ENCODE measurements at regions not wholly inside any gene's neighbourhood (a gene's known extent, or its start where the extent isn't known, plus 50 kb on each side); places are given as distances from the start of the nearest gene placed in this dataset.

DNA sequence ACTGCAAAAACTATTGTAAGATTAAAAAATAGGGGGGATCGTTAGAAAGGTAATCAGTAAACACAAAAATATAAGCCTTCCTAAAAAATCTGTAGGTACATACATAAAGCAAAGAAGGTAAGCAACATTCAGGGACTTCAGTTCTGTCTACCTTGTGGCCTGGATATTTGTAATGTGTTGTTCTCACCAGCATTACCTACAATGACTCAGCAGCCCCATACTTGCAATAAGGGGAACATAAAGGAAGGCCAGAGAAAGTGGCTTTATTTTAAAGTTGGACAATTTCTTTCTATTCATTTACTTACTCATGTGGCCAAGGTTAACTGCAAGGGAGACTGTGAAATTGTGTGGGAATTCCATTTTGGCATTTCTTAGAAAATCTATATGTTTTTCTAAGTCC lies 277.2 kb upstream of the PREP start:
- Histone ChIP-seq H3K9ac (ENCODE audit: low read depth in 1 of 2, low read length in 2 of 2) (no peak overlapping the region), H3K27ac (ENCODE audit: low read depth in 1 of 2, low read length in 2 of 2) (no peak overlapping the region), H3K9me3 (ENCODE audit: control insufficient read depth in 4 of 4, low read length in 3 of 4) (no peaks in the 10 kb centered on the region), H3K27me3 (ENCODE audit: control insufficient read depth in 4 of 4, insufficient read depth in 4 of 4, low read length in 3 of 4) (no peaks in the 10 kb centered on the region), H3K36me3 (ENCODE audit: control insufficient read depth in 4 of 4, insufficient read depth in 3 of 4, low read depth in 1 of 4, low read length in 3 of 4) (no peaks in the 10 kb centered on the region), H3K4me1 (ENCODE audit: control insufficient read depth in 4 of 4, insufficient read depth in 4 of 4, low read length in 3 of 4) (no peaks in the 10 kb centered on the region), H3K4me3 (ENCODE audit: low read depth in 1 of 3, low read length in 3 of 3) (no peak overlapping the region)
- no peak for DNase-seq (ENCODE audit: low spot score)
- TF ChIP-seq HNF4A (conservative IDR thresholded peaks at IDR 0.05): no peak
- 71% methylated on average over 1 of the region's 1 CpG for WGBS

DNA sequence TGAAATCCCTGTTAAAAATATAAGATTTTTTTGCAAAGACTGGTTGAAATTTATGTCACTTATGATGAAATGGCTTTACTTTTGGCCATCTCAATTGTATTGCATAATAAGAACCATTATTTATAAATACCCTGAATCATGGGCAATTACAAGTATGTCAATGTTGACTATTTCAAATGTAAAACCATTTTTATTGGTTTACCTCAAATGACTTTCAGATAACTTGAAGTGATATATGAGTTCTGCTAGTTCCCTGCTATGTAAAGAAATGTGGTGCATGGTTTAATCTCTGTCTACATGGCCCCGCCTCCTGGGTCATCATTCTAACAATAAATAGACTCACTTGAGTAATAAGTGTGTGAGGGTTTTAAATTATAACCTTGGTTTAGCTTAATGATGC lies 275.6 kb upstream of the PREP start:
- WGBS: 71% methylated on average over 1 of the region's 1 CpG

More for the DNA sequence above, 275.6 kb upstream of the PREP start:
- DNase-seq (ENCODE audit: low spot score): no peak
- H3K9ac ChIP-seq (ENCODE audit: low read depth in 1 of 2, low read length in 2 of 2): no peak overlapping the region
- no peaks in the 10 kb centered on the region for H3K9me3 ChIP-seq (ENCODE audit: control insufficient read depth in 4 of 4, low read length in 3 of 4)
- no peak overlapping the region for H3K4me3 ChIP-seq (ENCODE audit: low read depth in 1 of 3, low read length in 3 of 3)
- TF ChIP-seq, protein P1, sequence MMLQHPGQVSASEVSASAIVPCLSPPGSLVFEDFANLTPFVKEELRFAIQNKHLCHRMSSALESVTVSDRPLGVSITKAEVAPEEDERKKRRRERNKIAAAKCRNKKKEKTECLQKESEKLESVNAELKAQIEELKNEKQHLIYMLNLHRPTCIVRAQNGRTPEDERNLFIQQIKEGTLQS (IDR thresholded peaks at IDR 0.05): no peak
- TF ChIP-seq EGR1 (IDR thresholded peaks at IDR 0.05; ENCODE audit: low read depth in 2 of 2) (no peak), TAF1 (conservative IDR thresholded peaks at IDR 0.05) (no peak), HNF4G (IDR thresholded peaks at IDR 0.05) (no peak), HNF4A (conservative IDR thresholded peaks at IDR 0.05) (no peak), GABPA (IDR thresholded peaks at IDR 0.05 in 1 of 2, conservative IDR thresholded peaks at IDR 0.05 in 1 of 2) (no peak), FOXA1 (IDR thresholded peaks at IDR 0.05) (no peak), FOXA2 (IDR thresholded peaks at IDR 0.05) (no peak), RAD21 (IDR thresholded peaks at IDR 0.05) (no peak), YY1 (IDR thresholded peaks at IDR 0.05) (no peak), JUND (IDR thresholded peaks at IDR 0.05) (no peak), NR2F2 (IDR thresholded peaks at IDR 0.05) (no peak), RXRA (IDR thresholded peaks at IDR 0.05) (no peak), SP1 (IDR thresholded peaks at IDR 0.05) (no peak)
- TF ChIP-seq, protein P2, sequence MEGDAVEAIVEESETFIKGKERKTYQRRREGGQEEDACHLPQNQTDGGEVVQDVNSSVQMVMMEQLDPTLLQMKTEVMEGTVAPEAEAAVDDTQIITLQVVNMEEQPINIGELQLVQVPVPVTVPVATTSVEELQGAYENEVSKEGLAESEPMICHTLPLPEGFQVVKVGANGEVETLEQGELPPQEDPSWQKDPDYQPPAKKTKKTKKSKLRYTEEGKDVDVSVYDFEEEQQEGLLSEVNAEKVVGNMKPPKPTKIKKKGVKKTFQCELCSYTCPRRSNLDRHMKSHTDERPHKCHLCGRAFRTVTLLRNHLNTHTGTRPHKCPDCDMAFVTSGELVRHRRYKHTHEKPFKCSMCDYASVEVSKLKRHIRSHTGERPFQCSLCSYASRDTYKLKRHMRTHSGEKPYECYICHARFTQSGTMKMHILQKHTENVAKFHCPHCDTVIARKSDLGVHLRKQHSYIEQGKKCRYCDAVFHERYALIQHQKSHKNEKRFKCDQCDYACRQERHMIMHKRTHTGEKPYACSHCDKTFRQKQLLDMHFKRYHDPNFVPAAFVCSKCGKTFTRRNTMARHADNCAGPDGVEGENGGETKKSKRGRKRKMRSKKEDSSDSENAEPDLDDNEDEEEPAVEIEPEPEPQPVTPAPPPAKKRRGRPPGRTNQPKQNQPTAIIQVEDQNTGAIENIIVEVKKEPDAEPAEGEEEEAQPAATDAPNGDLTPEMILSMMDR (IDR thresholded peaks at IDR 0.05; ENCODE audit: low read depth, low read length, missing input control): no peak
- TF ChIP-seq, protein P3, sequence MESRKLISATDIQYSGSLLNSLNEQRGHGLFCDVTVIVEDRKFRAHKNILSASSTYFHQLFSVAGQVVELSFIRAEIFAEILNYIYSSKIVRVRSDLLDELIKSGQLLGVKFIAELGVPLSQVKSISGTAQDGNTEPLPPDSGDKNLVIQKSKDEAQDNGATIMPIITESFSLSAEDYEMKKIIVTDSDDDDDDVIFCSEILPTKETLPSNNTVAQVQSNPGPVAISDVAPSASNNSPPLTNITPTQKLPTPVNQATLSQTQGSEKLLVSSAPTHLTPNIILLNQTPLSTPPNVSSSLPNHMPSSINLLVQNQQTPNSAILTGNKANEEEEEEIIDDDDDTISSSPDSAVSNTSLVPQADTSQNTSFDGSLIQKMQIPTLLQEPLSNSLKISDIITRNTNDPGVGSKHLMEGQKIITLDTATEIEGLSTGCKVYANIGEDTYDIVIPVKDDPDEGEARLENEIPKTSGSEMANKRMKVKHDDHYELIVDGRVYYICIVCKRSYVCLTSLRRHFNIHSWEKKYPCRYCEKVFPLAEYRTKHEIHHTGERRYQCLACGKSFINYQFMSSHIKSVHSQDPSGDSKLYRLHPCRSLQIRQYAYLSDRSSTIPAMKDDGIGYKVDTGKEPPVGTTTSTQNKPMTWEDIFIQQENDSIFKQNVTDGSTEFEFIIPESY (IDR thresholded peaks at IDR 0.05): no peak
- TF ChIP-seq, protein P4, sequence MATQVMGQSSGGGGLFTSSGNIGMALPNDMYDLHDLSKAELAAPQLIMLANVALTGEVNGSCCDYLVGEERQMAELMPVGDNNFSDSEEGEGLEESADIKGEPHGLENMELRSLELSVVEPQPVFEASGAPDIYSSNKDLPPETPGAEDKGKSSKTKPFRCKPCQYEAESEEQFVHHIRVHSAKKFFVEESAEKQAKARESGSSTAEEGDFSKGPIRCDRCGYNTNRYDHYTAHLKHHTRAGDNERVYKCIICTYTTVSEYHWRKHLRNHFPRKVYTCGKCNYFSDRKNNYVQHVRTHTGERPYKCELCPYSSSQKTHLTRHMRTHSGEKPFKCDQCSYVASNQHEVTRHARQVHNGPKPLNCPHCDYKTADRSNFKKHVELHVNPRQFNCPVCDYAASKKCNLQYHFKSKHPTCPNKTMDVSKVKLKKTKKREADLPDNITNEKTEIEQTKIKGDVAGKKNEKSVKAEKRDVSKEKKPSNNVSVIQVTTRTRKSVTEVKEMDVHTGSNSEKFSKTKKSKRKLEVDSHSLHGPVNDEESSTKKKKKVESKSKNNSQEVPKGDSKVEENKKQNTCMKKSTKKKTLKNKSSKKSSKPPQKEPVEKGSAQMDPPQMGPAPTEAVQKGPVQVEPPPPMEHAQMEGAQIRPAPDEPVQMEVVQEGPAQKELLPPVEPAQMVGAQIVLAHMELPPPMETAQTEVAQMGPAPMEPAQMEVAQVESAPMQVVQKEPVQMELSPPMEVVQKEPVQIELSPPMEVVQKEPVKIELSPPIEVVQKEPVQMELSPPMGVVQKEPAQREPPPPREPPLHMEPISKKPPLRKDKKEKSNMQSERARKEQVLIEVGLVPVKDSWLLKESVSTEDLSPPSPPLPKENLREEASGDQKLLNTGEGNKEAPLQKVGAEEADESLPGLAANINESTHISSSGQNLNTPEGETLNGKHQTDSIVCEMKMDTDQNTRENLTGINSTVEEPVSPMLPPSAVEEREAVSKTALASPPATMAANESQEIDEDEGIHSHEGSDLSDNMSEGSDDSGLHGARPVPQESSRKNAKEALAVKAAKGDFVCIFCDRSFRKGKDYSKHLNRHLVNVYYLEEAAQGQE (IDR thresholded peaks at IDR 0.05): no peak
- H3K27ac ChIP-seq (ENCODE audit: low read depth in 1 of 2, low read length in 2 of 2): no peak overlapping the region
- H3K36me3 ChIP-seq (ENCODE audit: control insufficient read depth in 4 of 4, insufficient read depth in 3 of 4, low read depth in 1 of 4, low read length in 3 of 4): no peaks in the 10 kb centered on the region
- no peaks in the 10 kb centered on the region for H3K4me1 ChIP-seq (ENCODE audit: control insufficient read depth in 4 of 4, insufficient read depth in 4 of 4, low read length in 3 of 4)
- H3K27me3 ChIP-seq (ENCODE audit: control insufficient read depth in 4 of 4, insufficient read depth in 4 of 4, low read length in 3 of 4): no peaks in the 10 kb centered on the region
